Liver (tissue), 8 donors: ENCODE measurements at regions not wholly inside any gene's neighbourhood (a gene's known extent, or its start where the extent isn't known, plus 50 kb on each side); places are given as distances from the start of the nearest gene placed in this dataset.

Experiments used
- DNase-seq: peaks from one replicate; pipeline ENCODE4 v3.0.0-alpha.2; 2017; ENCODE audit warnings: low spot score
- H3K27ac ChIP-seq, 2 donors: one replicate each; pipeline ENCODE4 v1.7.0; 2013; ENCODE audit warnings: inconsistent platforms in 2 of 2, low read length in 2 of 2, control low read depth in 1 of 2, low read depth in 1 of 2, mild to moderate bottlenecking in 1 of 2
- H3K27me3 ChIP-seq, 4 donors: one replicate each; pipeline versions ENCODE4 v1.6.1 to v1.7.0; 2013; ENCODE audit warnings: low read length in 3 of 4, inconsistent platforms in 1 of 4, mild to moderate bottlenecking in 1 of 4, moderate library complexity in 1 of 4; ENCODE audit not compliant: control insufficient read depth in 4 of 4, insufficient read depth in 4 of 4
- H3K36me3 ChIP-seq, 4 donors: one replicate each; pipeline versions ENCODE4 v1.6.1 to v1.7.0; 2013; ENCODE audit warnings: low read length in 3 of 4, mild to moderate bottlenecking in 3 of 4, low read depth in 1 of 4, moderate library complexity in 1 of 4; ENCODE audit not compliant: control insufficient read depth in 4 of 4, insufficient read depth in 3 of 4
- H3K4me1 ChIP-seq, 4 donors: one replicate each; pipeline versions ENCODE4 v1.6.1 to v1.7.0; 2013; ENCODE audit warnings: low read length in 3 of 4, mild to moderate bottlenecking in 3 of 4, moderate library complexity in 1 of 4; ENCODE audit not compliant: control insufficient read depth in 4 of 4, insufficient read depth in 4 of 4
- H3K4me3 ChIP-seq, 3 donors: one replicate each; pipeline versions ENCODE4 v1.6.1 to v1.7.0; 2013; ENCODE audit warnings: low read length in 3 of 3, control low read depth in 1 of 3, low read depth in 1 of 3, mild to moderate bottlenecking in 1 of 3
- H3K9ac ChIP-seq, 2 donors: one replicate each; pipeline ENCODE4 v1.7.0; 2013; ENCODE audit warnings: low read length in 2 of 2, mild to moderate bottlenecking in 2 of 2, moderate library complexity in 2 of 2, control low read depth in 1 of 2, low read depth in 1 of 2
- H3K9me3 ChIP-seq, 4 donors: one replicate each; pipeline versions ENCODE4 v1.6.1 to v1.7.0; 2013; ENCODE audit warnings: low read length in 3 of 4; ENCODE audit not compliant: control insufficient read depth in 4 of 4
- ATF3 ChIP-seq: IDR thresholded peaks from 2 replicates; pipeline ENCODE4 v1.6.1; 2016; ENCODE audit warnings: antibody characterized with exemption
- CTCF ChIP-seq: fragments of 150-350 bp; IDR thresholded peaks from 2 replicates; pipeline ENCODE4 v1.5.1; 2017; ENCODE audit warnings: improper control_type of control experiment, low read depth, low read length; ENCODE audit not compliant: missing input control
- EGR1 ChIP-seq, 2 donors: IDR thresholded peaks; 2 replicates each; pipeline ENCODE4 v1.6.1; 2016 to 2018; ENCODE audit warnings: antibody characterized with exemption in 2 of 2, low read depth in 2 of 2
- FOXA1 ChIP-seq: IDR thresholded peaks from 2 replicates; pipeline ENCODE4 v1.6.1; 2016; ENCODE audit warnings: antibody characterized with exemption
- FOXA2 ChIP-seq: IDR thresholded peaks from 2 replicates; pipeline ENCODE4 v1.6.1; 2016; ENCODE audit warnings: antibody characterized with exemption
- GABPA ChIP-seq, 2 donors: IDR thresholded peaks in 1 of 2; conservative IDR thresholded peaks in 1 of 2; 2 replicates each; pipeline ENCODE4 v1.6.1; 2016; ENCODE audit warnings: antibody characterized with exemption in 2 of 2, mild to moderate bottlenecking in 1 of 2, moderate library complexity in 1 of 2
- HNF4A ChIP-seq, 2 donors: conservative IDR thresholded peaks; 2 replicates each; pipeline ENCODE4 v1.6.1; 2016; ENCODE audit warnings: antibody characterized with exemption in 2 of 2, mild to moderate bottlenecking in 2 of 2
- HNF4G ChIP-seq: IDR thresholded peaks from 2 replicates; pipeline ENCODE4 v1.6.1; 2016; ENCODE audit warnings: antibody characterized with exemption
- JUND ChIP-seq, 2 donors: IDR thresholded peaks; 2 replicates each; pipeline ENCODE4 v1.6.1; 2016; ENCODE audit warnings: antibody characterized with exemption in 2 of 2
- MAX ChIP-seq: IDR thresholded peaks from 2 replicates; pipeline ENCODE4 v1.6.1; 2016; ENCODE audit warnings: antibody characterized with exemption
- NR2F2 ChIP-seq: IDR thresholded peaks from 2 replicates; pipeline ENCODE4 v1.6.1; 2016; ENCODE audit warnings: antibody characterized with exemption
- RAD21 ChIP-seq, 2 donors: IDR thresholded peaks; 2 replicates each; pipeline ENCODE4 v1.6.1; 2016; ENCODE audit warnings: antibody characterized with exemption in 2 of 2, mild to moderate bottlenecking in 2 of 2
- REST ChIP-seq: IDR thresholded peaks from 2 replicates; pipeline ENCODE4 v1.6.1; 2016; ENCODE audit warnings: antibody characterized with exemption, mild to moderate bottlenecking
- RXRA ChIP-seq, 2 donors: IDR thresholded peaks; 2 replicates each; pipeline ENCODE4 v1.6.1; 2017 to 2018; ENCODE audit warnings: antibody characterized with exemption in 2 of 2, mild to moderate bottlenecking in 1 of 2
- SP1 ChIP-seq: IDR thresholded peaks from 2 replicates; pipeline ENCODE4 v1.6.1; 2018; ENCODE audit warnings: antibody characterized with exemption, mild to moderate bottlenecking
- TAF1 ChIP-seq: conservative IDR thresholded peaks from 2 replicates; pipeline ENCODE4 v1.6.1; 2016; ENCODE audit warnings: antibody characterized with exemption, mild to moderate bottlenecking
- YY1 ChIP-seq: IDR thresholded peaks from 2 replicates; pipeline ENCODE4 v1.6.1; 2016; ENCODE audit warnings: antibody characterized with exemption, mild to moderate bottlenecking
- ZBTB33 ChIP-seq: IDR thresholded peaks from 2 replicates; pipeline ENCODE4 v1.6.1; 2016; ENCODE audit warnings: antibody characterized with exemption
- WGBS: extraction: QIAGEN DNeasy Blood & Tissue Kit; methylation state at CpG from one replicate; pipeline ENCODE4 v1.1.7; 2013; 5-methylcytosine and 5-hydroxymethylcytosine counted together
- donor health status: healthy.
- donor health status: healthy.
- donor health status: healthy.
- donor health status: healthy.
- donor health status: healthy.

GRCh38 chr2:60280238-60280637 is 273.2 kb downstream of the BCL11A start:
- no peaks in the 10 kb centered on the region for H3K27me3 ChIP-seq
- peaks cover 0 to 3% (median 0%) of the 10 kb centered on the region in 4 donors for H3K9me3 ChIP-seq
- H3K36me3 ChIP-seq: no peaks in the 10 kb centered on the region
- 89% methylated on average over 3 of the region's 3 CpGs for WGBS
- H3K27ac ChIP-seq: no peak overlapping the region
- TF ChIP-seq FOXA1: no peak
- no peak for TF ChIP-seq RXRA (IDR thresholded peaks at IDR 0.05)
- no peak for TF ChIP-seq ATF3
- TF ChIP-seq REST: no peak
- no peak for TF ChIP-seq NR2F2
- no peak for TF ChIP-seq MAX
- TF ChIP-seq EGR1 (IDR thresholded peaks at IDR 0.05; ENCODE audit: low read depth in 2 of 2): no peak
- no peak for TF ChIP-seq SP1
- no peak for TF ChIP-seq FOXA2
- no peak for TF ChIP-seq RAD21 (IDR thresholded peaks at IDR 0.05)
- no peak for TF ChIP-seq YY1
- no peak for TF ChIP-seq CTCF
- TF ChIP-seq TAF1: no peak
- no peak for TF ChIP-seq GABPA (IDR thresholded peaks at IDR 0.05 in 1 of 2, conservative IDR thresholded peaks at IDR 0.05 in 1 of 2)
- TF ChIP-seq HNF4A (conservative IDR thresholded peaks at IDR 0.05): no peak
- TF ChIP-seq ZBTB33: no peak
- TF ChIP-seq HNF4G: no peak
- TF ChIP-seq JUND (IDR thresholded peaks at IDR 0.05): no peak
- no peak overlapping the region for H3K4me3 ChIP-seq
- no peaks in the 10 kb centered on the region for H3K4me1 ChIP-seq
- no peak for DNase-seq
- H3K9ac ChIP-seq: no peak overlapping the region

GRCh38 chr2:60278906-60279305 is 274.5 kb downstream of the BCL11A start:
- Histone ChIP-seq H3K27ac (no peak overlapping the region), H3K9ac (no peak overlapping the region), H3K9me3 (peaks cover 4 to 12% (median 6%) of the 10 kb centered on the region in 4 donors), H3K36me3 (no peaks in the 10 kb centered on the region), H3K27me3 (no peaks in the 10 kb centered on the region), H3K4me1 (no peaks in the 10 kb centered on the region), H3K4me3 (no peak overlapping the region)
- DNase-seq: no peak
- TF ChIP-seq GABPA (IDR thresholded peaks at IDR 0.05 in 1 of 2, conservative IDR thresholded peaks at IDR 0.05 in 1 of 2): no peak
- TF ChIP-seq RAD21 (IDR thresholded peaks at IDR 0.05): no peak
- TF ChIP-seq SP1: no peak
- TF ChIP-seq NR2F2: no peak
- TF ChIP-seq FOXA1: no peak
- no peak for TF ChIP-seq REST
- TF ChIP-seq YY1: no peak
- no peak for TF ChIP-seq ZBTB33
- no peak for TF ChIP-seq FOXA2
- TF ChIP-seq HNF4G: no peak
- TF ChIP-seq MAX: no peak
- 84% methylated on average over 4 of the region's 4 CpGs for WGBS
